Ishikawa (cell line): ENCODE measurements at regions not wholly inside any gene's neighbourhood (a gene's known extent, or its start where the extent isn't known, plus 50 kb on each side); places are given as distances from the start of the nearest gene placed in this dataset.

Experiments used
- CEBPB ChIP-seq: IDR thresholded peaks from 2 replicates; pipeline ENCODE4 v1.6.1; 2012
- CREB1 ChIP-seq: IDR thresholded peaks from 2 replicates; pipeline ENCODE4 v1.6.1; 2012; ENCODE audit warnings: low read depth
- EGR1 ChIP-seq: IDR thresholded peaks from 2 replicates; pipeline ENCODE4 v1.6.1; 2012
- EP300 ChIP-seq: IDR thresholded peaks from 2 replicates; pipeline ENCODE4 v1.6.1; 2012; ENCODE audit warnings: borderline replicate concordance
- FOXM1 ChIP-seq: IDR thresholded peaks from 2 replicates; pipeline ENCODE4 v1.6.1; 2012; ENCODE audit warnings: low read depth, borderline replicate concordance
- MAX ChIP-seq: IDR thresholded peaks from 2 replicates; pipeline ENCODE4 v1.6.1; 2012
- NFIC ChIP-seq: IDR thresholded peaks from 2 replicates; pipeline ENCODE4 v1.6.1; 2012
- RAD21 ChIP-seq: IDR thresholded peaks from 2 replicates; pipeline ENCODE4 v1.6.1; 2012; ENCODE audit warnings: low read depth
- REST ChIP-seq: IDR thresholded peaks from 2 replicates; pipeline ENCODE4 v1.6.1; 2012; ENCODE audit warnings: low read depth, mild to moderate bottlenecking
- TAF1 ChIP-seq: IDR thresholded peaks from 2 replicates; pipeline ENCODE4 v1.6.1; 2012; ENCODE audit warnings: low read depth, mild to moderate bottlenecking
- TCF12 ChIP-seq: IDR thresholded peaks from 2 replicates; pipeline ENCODE4 v1.6.1; 2012; ENCODE audit warnings: low read depth
- TEAD4 ChIP-seq: IDR thresholded peaks from 2 replicates; pipeline ENCODE4 v1.6.1; 2012
- USF1 ChIP-seq: IDR thresholded peaks from 2 replicates; pipeline ENCODE4 v1.6.1; 2012
- YY1 ChIP-seq: IDR thresholded peaks from 2 replicates; pipeline ENCODE4 v1.6.1; 2012; ENCODE audit warnings: low read depth
- ZBTB7A ChIP-seq: IDR thresholded peaks from 2 replicates; pipeline ENCODE4 v1.6.1; 2012; ENCODE audit warnings: low read depth

GRCh38 chr3:104080088-104080626, 1286.6 kb upstream of the ALCAM start:
- TF ChIP-seq YY1 (no peak), NFIC (no peak), TAF1 (no peak), CREB1 (no peak), FOXM1 (no peak), MAX (no peak), TCF12 (no peak), RAD21 (no peak), REST (no peak)

- no peak for TF ChIP-seq EP300
- TF ChIP-seq MAX = no peak
- no peak for TF ChIP-seq TCF12
- TF ChIP-seq RAD21 = no peak
- TF ChIP-seq FOXM1 = no peak
- no peak for TF ChIP-seq EGR1
- no peak for TF ChIP-seq CEBPB
- no peak for TF ChIP-seq TEAD4
- no peak for TF ChIP-seq REST
- no peak for TF ChIP-seq YY1
- no peak for TF ChIP-seq NFIC
- no peak for TF ChIP-seq ZBTB7A
These were observed 1278.0 kb upstream of the ALCAM start for GRCh38 chr3:104088738-104089137.

GRCh38 chr3:104101736-104102135, 1265.0 kb upstream of the ALCAM start:
- TF ChIP-seq ZBTB7A (no peak), REST (no peak), MAX (no peak), CREB1 (no peak), CEBPB (no peak), TCF12 (no peak), YY1 (no peak), TEAD4 (no peak), FOXM1 (no peak), NFIC (no peak), EP300 (no peak), USF1 (no peak)

GRCh38 chr3:104102386-104102785, 1264.3 kb upstream of the ALCAM start:
- TF ChIP-seq RAD21 = peak; percentile 76
- TF ChIP-seq YY1 = no peak
- 0 out of 2 replicates have a peak, but pooled peaks have one; percentile 51 for TF ChIP-seq MAX

GRCh38 chr3:104106276-104106675, 1260.4 kb upstream of the ALCAM start:
- TF ChIP-seq ZBTB7A (no peak), CREB1 (no peak), YY1 (no peak), TEAD4 (no peak), REST (no peak), MAX (no peak), CEBPB (no peak)
